HTR-8/SVneo (cell line): ENCODE measurements at regions not wholly inside any gene's neighbourhood (a gene's known extent, or its start where the extent isn't known, plus 50 kb on each side); places are given as distances from the start of the nearest gene placed in this dataset.

Source experiments
- DNase-seq: peaks from one replicate; pipeline ENCODE4 v3.0.0; 2011; ENCODE audit warnings: low spot score, mixed read lengths; ENCODE audit not compliant: insufficient read length
- FAIRE-seq: peaks from 2 replicates; lab custom pipeline; 2011; peaks lifted over from hg19 to GRCh38; lab: Jason Lieb, UNC

- DNase-seq = no peak
Observed at GRCh38 chr2:156647377-156648010, 211.3 kb downstream of the GPD2 start.

GRCh38 chr2:156648522-156648921, 212.3 kb downstream of the GPD2 start:
- no peak for FAIRE-seq

More at GRCh38 chr2:156647377-156648010, 211.3 kb downstream of the GPD2 start:
- no peak for FAIRE-seq

DNA sequence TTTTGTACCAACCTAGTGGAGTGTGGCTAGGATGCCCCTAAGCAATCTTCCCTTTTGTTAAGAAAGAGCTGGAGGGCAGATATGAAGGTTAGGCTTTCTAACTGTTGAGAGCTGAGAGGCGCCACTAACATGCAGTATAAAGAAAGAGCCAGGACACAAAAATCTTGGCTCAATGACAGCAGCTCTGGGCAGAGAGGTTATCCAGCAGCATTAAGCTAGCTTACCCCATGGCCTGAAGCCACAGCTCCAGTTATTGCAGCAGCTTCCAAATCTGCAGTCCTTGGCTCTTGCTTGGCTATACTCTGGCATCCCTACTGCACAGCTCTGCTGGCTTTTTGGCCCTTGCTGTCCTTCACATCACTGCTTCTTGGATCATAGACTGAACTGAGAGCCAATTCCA, 213.4 kb downstream of the GPD2 start:
- FAIRE-seq = no peak
- no peak for DNase-seq

More at GRCh38 chr2:156648522-156648921, 212.3 kb downstream of the GPD2 start:
- DNase-seq = no peak

DNA sequence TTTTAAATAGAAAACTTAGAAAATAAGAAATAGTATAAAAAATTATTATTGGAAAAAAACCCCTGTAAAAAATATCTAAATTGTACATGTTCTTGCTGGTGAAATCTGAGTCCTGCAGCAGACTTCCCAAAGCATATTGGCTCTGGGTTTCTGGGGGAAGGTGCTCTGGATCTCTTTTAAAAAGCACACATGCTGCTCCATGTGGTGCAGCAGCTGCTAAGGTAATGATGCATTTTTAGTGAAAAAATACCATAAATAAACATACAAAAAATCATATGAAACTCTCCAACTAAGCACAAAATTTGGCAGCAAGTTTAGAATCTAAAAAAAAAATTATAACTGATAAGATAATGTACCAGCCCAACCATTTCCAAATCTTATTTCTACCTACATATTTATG, 216.5 kb downstream of the GPD2 start:
- FAIRE-seq (no peak), DNase-seq (no peak)

DNA sequence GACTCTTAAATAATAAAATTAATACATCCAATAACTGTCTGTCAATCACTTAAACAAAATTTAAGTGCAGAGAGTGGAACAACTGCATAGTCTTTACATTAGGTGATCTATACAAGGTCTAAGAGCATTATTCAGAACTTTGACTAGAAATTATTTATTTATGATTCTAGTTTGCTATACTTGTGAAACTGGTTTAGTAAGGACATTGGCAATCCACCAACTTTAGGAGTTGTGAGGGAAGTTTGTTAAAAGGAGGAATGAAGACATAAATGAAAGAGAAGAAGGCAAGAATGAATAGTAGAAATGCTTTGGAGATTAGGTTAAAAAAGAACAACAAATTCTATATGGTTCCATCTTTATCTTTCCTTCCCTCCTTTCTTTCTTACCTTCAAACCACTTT, 217.5 kb downstream of the GPD2 start:
- no peak for FAIRE-seq
- no peak for DNase-seq

GRCh38 chr2:156657809-156658208, 221.6 kb downstream of the GPD2 start:
- DNase-seq (no peak), FAIRE-seq (no peak)

DNA sequence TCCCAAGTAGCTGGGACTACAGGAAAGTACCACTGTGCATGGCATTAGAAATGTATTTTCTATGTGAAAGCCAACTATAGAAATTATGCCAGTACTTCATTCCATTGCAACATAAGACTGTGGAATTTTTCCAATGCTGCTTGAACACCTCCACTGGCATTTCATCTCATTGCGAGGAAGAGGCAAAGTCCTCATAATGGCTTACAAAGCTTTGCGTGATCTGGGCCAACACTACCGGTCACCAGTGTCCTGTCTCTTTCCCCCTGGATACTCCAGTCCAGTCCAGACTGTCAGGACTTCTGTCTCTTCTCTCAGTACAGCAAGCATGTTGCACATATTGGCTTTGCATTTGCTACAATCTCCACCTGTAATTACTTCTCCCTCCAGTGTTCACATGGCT, 223.5 kb downstream of the GPD2 start:
- no peak for FAIRE-seq

GRCh38 chr2:156663757-156664409, 227.7 kb downstream of the GPD2 start:
- FAIRE-seq (no peak), DNase-seq (no peak)

More for the DNA sequence above, 223.5 kb downstream of the GPD2 start:
- DNase-seq = no peak

DNA sequence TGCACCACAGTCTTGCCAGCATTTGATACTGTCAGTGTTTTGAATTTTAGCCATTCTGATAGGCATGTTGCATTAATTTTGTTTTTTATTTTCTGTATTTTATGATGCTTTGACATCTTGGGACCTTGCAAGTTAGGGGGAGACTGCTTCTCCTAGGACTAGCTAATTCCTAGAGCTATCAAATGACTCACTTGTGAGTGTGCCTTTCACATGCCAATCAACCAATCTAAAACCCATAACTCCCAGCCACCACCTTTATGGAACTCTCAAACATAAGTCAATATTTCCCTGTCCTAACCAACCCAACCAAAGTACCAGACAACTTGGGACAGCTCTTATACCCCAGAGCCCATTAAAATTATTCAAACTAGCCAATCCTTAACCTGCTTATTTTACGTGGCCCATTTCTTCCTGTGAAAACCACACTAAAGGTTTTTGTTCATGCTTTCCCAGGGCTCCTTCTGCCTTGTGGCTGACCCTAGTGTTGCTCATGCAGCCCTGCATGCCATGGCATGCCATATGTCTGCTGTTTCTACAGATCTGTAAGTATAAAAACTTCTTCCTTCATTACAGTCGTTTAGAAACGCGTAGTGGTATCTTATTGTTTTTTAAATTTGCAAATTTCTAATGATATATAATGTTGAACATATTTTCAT, 230.1 kb downstream of the GPD2 start:
- FAIRE-seq (no peak), DNase-seq (no peak)

- DNase-seq = no peak
- FAIRE-seq = no peak
Observed at GRCh38 chr2:156670104-156670503, 233.9 kb downstream of the GPD2 start.

DNA sequence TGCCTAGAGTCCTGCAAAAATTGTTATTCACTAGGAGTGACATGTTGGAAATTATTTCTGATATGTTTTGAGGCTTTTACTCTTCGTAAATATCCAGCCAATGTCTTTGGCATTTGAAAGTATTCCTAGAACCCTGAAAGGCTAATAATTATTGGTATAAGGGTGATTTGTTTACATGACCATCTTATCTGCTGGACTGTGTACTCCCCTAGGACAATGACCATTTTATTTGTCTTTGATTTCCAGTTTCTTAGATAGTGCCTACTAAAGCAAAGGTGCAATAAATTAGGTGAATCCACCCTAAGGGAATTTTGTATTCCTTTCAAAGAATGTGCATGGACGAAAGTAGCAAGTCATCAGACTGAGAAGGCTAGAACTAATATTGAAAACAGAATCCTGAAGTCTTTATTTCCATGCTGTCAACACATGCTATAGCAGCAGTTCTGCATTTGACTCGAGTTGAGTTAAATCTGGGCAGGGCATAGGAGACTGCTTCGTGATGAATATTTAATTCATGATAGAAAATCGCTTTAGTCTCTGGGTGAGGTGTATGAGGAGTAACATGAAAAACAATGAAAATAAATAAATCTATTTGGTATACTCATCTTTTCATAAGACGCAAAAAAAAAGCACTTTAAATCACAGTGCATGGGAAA, 235.7 kb downstream of the GPD2 start:
- FAIRE-seq = no peak
- DNase-seq = no peak

- FAIRE-seq (no peak), DNase-seq (no peak)
Observed at GRCh38 chr2:156672556-156673332, 236.6 kb downstream of the GPD2 start.

DNA sequence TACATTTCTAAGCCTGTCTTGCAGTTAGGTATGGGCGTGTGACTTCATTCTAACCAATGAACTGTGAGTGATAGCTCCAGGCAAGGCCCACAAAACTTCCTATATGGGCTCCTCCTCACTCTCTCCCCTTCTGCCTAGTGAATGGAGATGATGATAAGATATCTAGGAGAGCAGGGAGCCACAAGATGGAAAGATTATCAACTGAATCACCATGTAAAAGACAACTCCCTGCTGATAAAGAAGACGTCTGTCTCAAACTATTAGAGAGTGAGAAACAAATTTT, 237.1 kb downstream of the GPD2 start:
- DNase-seq = no peak
- no peak for FAIRE-seq

DNA sequence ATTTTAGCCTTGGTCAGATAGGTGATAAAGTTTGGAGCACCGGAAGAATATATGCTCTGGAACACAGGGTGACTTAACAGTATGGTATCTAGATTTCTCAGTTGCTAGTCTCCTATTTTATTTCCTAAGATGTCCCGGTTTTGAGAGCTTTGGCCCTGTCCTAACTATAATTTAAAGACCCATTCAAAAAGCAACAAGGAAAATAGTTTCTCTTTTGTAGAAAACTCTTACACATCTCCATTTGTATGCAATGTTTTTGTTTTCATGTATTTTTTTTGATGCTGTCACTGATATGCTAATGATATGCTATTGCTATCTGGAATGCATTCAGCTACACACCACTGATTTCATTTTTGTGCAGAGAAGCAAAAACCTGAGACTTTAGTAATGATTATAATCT, 237.8 kb downstream of the GPD2 start:
- no peak for FAIRE-seq
- DNase-seq = no peak

GRCh38 chr2:156675896-156676295, 239.7 kb downstream of the GPD2 start:
- DNase-seq = no peak

GRCh38 chr2:156679820-156680219, 243.6 kb downstream of the GPD2 start:
- FAIRE-seq (no peak), DNase-seq (no peak)

More at GRCh38 chr2:156675896-156676295, 239.7 kb downstream of the GPD2 start:
- no peak for FAIRE-seq

GRCh38 chr2:156680266-156680665, 244.1 kb downstream of the GPD2 start:
- FAIRE-seq (no peak), DNase-seq (no peak)

DNA sequence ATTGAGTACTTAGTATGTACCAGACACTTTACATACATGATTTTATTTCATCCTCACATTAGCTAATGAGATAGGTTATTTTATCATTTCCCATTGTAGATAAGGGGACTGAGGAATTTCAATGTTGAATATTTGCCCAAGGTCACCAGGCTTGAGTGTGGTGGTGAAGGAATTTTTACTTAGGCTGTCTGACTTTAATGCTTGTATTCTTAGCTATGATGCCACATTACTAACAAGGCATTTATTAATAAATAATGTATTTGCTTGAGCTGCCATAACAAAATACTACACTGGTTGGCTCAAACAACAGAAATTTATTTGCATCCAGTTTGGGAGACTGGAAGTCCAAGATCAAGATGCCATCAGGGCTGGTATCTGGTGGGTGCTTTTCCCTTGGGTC, 250.9 kb downstream of the GPD2 start:
- FAIRE-seq (no peak), DNase-seq (no peak)

DNA sequence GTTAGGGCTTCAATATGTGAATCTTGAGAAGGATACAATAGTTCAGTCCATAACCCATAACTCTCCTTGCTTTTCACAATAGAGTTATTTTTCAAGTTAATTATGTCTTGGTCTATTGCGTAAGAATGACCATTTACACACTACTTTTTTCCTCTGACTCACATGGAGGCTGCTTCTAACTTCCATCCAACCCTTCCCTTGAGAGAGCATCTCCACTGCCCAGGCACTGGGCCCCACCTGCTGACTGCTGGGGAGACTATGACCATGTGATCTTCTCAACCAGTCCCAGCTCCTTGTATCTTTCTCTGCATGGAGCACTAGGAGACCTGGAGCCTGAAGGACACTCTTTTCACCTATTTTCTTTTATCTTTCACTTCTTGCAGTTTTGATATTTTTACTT, 251.5 kb downstream of the GPD2 start:
- DNase-seq (no peak), FAIRE-seq (no peak)

GRCh38 chr2:156689939-156690338, 253.8 kb downstream of the GPD2 start:
- DNase-seq (no peak), FAIRE-seq (no peak)
